ENCODE measurements at regions not wholly inside any gene's neighbourhood (a gene's known extent, or its start where the extent isn't known, plus 50 kb on each side); places are given as distances from the start of the nearest gene placed in this dataset.

DNA sequence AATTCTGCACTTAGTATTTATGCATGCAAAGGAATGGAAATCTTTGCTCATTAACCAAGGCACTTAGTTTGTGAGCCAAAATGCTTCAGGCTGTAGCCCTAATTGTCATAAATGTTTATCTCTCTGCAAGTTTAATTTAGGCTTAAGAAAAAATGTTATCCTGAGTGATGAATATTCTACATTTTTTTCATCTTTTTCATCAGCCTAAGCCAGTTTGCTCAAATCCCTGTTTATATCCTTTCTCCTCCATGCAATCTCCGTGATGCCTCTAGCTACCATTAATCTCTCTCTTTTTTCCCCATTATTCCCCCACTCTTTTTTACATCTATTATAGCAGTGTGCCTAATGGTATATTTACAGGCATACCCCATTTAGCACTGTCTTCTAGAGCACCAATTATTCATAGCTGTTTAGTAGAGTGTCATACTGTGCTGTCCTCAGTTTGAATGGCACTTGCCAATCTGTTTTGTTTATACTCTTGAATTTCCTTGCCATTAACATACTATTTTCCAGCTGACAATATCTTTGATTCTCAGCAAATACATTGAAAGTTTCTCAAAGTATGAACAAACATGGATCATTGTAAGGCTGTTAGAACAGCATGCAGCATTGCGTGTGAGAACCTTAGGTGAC lies 1457.0 kb downstream of the MAT2B start:
- no peak for DNase-seq (ENCODE audit: low read depth)
- TF ChIP-seq CTCF (conservative IDR thresholded peaks at IDR 0.05; ENCODE audit: low read depth, low read length), result no peak

GRCh38 chr5:164966611-164967010 lies 1461.2 kb downstream of the MAT2B start:
- no peak for TF ChIP-seq CTCF (conservative IDR thresholded peaks at IDR 0.05; ENCODE audit: low read depth, low read length)
- no peak for DNase-seq (ENCODE audit: low read depth)
- H3K4me3 ChIP-seq (ENCODE audit: low read length), result no peak overlapping the region

More for the DNA sequence above, 1457.0 kb downstream of the MAT2B start:
- H3K4me3 ChIP-seq (ENCODE audit: low read length), result no peak overlapping the region

- no peak for DNase-seq (ENCODE audit: low read depth)
- TF ChIP-seq CTCF (conservative IDR thresholded peaks at IDR 0.05; ENCODE audit: low read depth, low read length), result no peak
These were observed 1461.9 kb downstream of the MAT2B start for GRCh38 chr5:164967354-164967753.

DNA sequence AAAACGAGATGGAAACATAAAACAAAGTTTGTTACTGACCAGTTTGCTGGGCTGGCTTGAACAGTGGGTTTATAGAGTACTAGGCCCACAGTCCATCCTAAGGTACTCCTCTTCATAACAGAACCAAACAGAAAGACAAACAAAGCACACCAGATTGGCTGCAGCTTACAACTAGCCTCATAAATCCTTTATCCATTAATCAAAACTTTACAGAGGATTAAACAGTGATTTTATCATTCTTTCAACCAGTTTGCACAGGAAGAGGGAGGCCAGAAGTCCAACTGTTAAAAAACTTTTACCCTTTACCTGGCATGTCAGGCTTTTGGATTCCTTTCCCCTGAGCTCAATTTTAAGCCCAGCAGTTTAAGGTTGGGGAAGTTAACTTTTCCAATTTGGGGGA lies 1467.6 kb downstream of the MAT2B start:
- no peak for DNase-seq (ENCODE audit: low read depth)
- H3K4me3 ChIP-seq (ENCODE audit: low read length), result no peak overlapping the region
- no peak for TF ChIP-seq CTCF (conservative IDR thresholded peaks at IDR 0.05; ENCODE audit: low read depth, low read length)

More at GRCh38 chr5:164967354-164967753, 1461.9 kb downstream of the MAT2B start:
- no peak overlapping the region for H3K4me3 ChIP-seq (ENCODE audit: low read length)

GRCh38 chr5:164975986-164976385 lies 1470.6 kb downstream of the MAT2B start:
- no peak for DNase-seq (ENCODE audit: low read depth)
- TF ChIP-seq CTCF (conservative IDR thresholded peaks at IDR 0.05; ENCODE audit: low read depth, low read length), result no peak
- H3K4me3 ChIP-seq (ENCODE audit: low read length), result no peak overlapping the region

DNA sequence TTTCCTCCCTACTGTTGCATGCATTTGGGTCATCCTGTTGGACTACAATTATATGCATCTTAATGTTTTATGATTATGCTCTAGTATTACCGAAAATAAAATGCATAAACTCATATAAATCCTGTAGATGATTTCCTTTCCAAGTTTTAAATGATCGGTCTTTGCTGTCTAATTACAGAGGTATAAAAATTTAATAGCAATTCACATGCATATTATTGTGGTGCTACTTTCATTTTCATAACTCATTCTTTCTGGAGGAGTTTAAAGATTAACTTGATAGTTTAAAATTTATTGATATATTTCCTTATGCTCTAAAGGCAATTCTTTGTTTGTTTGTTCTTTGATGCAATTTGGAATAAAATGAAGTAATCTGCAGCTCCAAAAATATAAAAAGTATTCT lies 1475.1 kb downstream of the MAT2B start:
- no peak for TF ChIP-seq CTCF (conservative IDR thresholded peaks at IDR 0.05; ENCODE audit: low read depth, low read length)
- no peak overlapping the region for H3K4me3 ChIP-seq (ENCODE audit: low read length)
- DNase-seq (ENCODE audit: low read depth), result no peak

- no peak for TF ChIP-seq CTCF (conservative IDR thresholded peaks at IDR 0.05; ENCODE audit: low read depth, low read length)
- no peak overlapping the region for H3K4me3 ChIP-seq (ENCODE audit: low read length)
- no peak for DNase-seq (ENCODE audit: low read depth)
These were observed 1492.7 kb downstream of the MAT2B start for GRCh38 chr5:164998142-164998541.
